Activated T-helper 17 cell treated with anti-CD3 and anti-CD28 coated beads, Interleukin-2, amount 50 U/mL, for 72 hours (primary cell): ENCODE measurements at regions not wholly inside any gene's neighbourhood (a gene's known extent, or its start where the extent isn't known, plus 50 kb on each side); places are given as distances from the start of the nearest gene placed in this dataset.
"Not testable (repeated sequence)": the region's sequence is repeated elsewhere in the genome, so short reads cannot be mapped to it uniquely, and the experiment has no call there.

ENCODE experiments used
- ATAC-seq: fragments of 150-1000 bp; cut with Tn5 transposase; replicated peaks from 2 replicates; pipeline ENCODE4 v1.10.0; 2021; ENCODE audit warnings: mild to moderate bottlenecking, moderate library complexity
- H3K27ac Mint-ChIP-seq: one replicate; pipeline ENCODE4 v1.8.0; 2022; ENCODE audit warnings: mixed read lengths
- H3K27me3 Mint-ChIP-seq: one replicate; pipeline ENCODE4 v1.8.0; 2022; ENCODE audit warnings: mixed read lengths
- H3K36me3 Mint-ChIP-seq: one replicate; pipeline ENCODE4 v1.8.0; 2022; ENCODE audit warnings: low read depth, mild to moderate bottlenecking, mixed read lengths
- H3K4me1 Mint-ChIP-seq: one replicate; pipeline ENCODE4 v1.8.0; 2022; ENCODE audit warnings: mixed read lengths
- H3K4me3 Mint-ChIP-seq: one replicate; pipeline ENCODE4 v1.8.0; 2022; ENCODE audit warnings: mild to moderate bottlenecking, mixed read lengths
- H3K9me3 Mint-ChIP-seq: one replicate; pipeline ENCODE4 v1.8.0; 2022; ENCODE audit warnings: mixed read lengths

- no peaks in the 10 kb centered on the region for H3K36me3 Mint-ChIP-seq
- no peak overlapping the region for H3K4me3 Mint-ChIP-seq
- H3K9me3 Mint-ChIP-seq = no peaks in the 10 kb centered on the region
- ATAC-seq = no peak
- no peak overlapping the region for H3K27ac Mint-ChIP-seq
- peaks cover 22% of the 10 kb centered on the region for H3K27me3 Mint-ChIP-seq
- no peaks in the 10 kb centered on the region for H3K4me1 Mint-ChIP-seq
These were observed 481.2 kb downstream of the MATN1 start for GRCh38 chr1:30242168-30242567.

- Mint-ChIP-seq H3K4me3 (no peak overlapping the region), H3K27ac (no peak overlapping the region), H3K36me3 (no peaks in the 10 kb centered on the region), H3K4me1 (no peaks in the 10 kb centered on the region), H3K9me3 (no peaks in the 10 kb centered on the region), H3K27me3 (peaks cover 22% of the 10 kb centered on the region)
- ATAC-seq = no peak
These were observed 481.7 kb downstream of the MATN1 start for GRCh38 chr1:30241681-30242080.

GRCh38 chr1:30234091-30234490 is 489.3 kb downstream of the MATN1 start:
- Mint-ChIP-seq H3K4me1 (no peaks in the 10 kb centered on the region), H3K27me3 (peaks cover 4% of the 10 kb centered on the region), H3K9me3 (no peaks in the 10 kb centered on the region), H3K27ac (no peak overlapping the region), H3K4me3 (no peak overlapping the region), H3K36me3 (no peaks in the 10 kb centered on the region)
- ATAC-seq = no peak

GRCh38 chr1:30232288-30232899 is 491.0 kb downstream of the MATN1 start:
- no peaks in the 10 kb centered on the region for H3K4me1 Mint-ChIP-seq
- no peaks in the 10 kb centered on the region for H3K9me3 Mint-ChIP-seq
- H3K4me3 Mint-ChIP-seq = no peak overlapping the region
- no peak for ATAC-seq
- peaks cover 4% of the 10 kb centered on the region for H3K27me3 Mint-ChIP-seq
- H3K36me3 Mint-ChIP-seq = no peaks in the 10 kb centered on the region
- no peak overlapping the region for H3K27ac Mint-ChIP-seq

GRCh38 chr1:30229960-30230359 is 493.4 kb downstream of the MATN1 start:
- peaks cover 4% of the 10 kb centered on the region for H3K27me3 Mint-ChIP-seq
- ATAC-seq = no peak
- no peak overlapping the region for H3K4me3 Mint-ChIP-seq
- no peaks in the 10 kb centered on the region for H3K9me3 Mint-ChIP-seq
- H3K36me3 Mint-ChIP-seq = no peaks in the 10 kb centered on the region
- H3K27ac Mint-ChIP-seq = no peak overlapping the region
- no peaks in the 10 kb centered on the region for H3K4me1 Mint-ChIP-seq

- ATAC-seq = no peak
- Mint-ChIP-seq H3K4me3 (no peak overlapping the region), H3K4me1 (no peaks in the 10 kb centered on the region), H3K27ac (no peak overlapping the region), H3K9me3 (no peaks in the 10 kb centered on the region), H3K36me3 (no peaks in the 10 kb centered on the region), H3K27me3 (peaks cover 8% of the 10 kb centered on the region)
These were observed 493.8 kb downstream of the MATN1 start for GRCh38 chr1:30229557-30229956.

- no peaks in the 10 kb centered on the region for H3K4me1 Mint-ChIP-seq
- H3K4me3 Mint-ChIP-seq = no peak overlapping the region
- ATAC-seq = no peak
- H3K36me3 Mint-ChIP-seq = no peaks in the 10 kb centered on the region
- H3K27ac Mint-ChIP-seq = no peak overlapping the region
- H3K9me3 Mint-ChIP-seq = no peaks in the 10 kb centered on the region
- peaks cover 4% of the 10 kb centered on the region for H3K27me3 Mint-ChIP-seq
These were observed 496.7 kb downstream of the MATN1 start for GRCh38 chr1:30226648-30227047.

GRCh38 chr1:30225357-30225756 is 498.0 kb downstream of the MATN1 start:
- no peaks in the 10 kb centered on the region for H3K9me3 Mint-ChIP-seq
- ATAC-seq = no peak
- H3K27ac Mint-ChIP-seq = no peak overlapping the region
- no peaks in the 10 kb centered on the region for H3K4me1 Mint-ChIP-seq
- no peaks in the 10 kb centered on the region for H3K36me3 Mint-ChIP-seq
- no peak overlapping the region for H3K4me3 Mint-ChIP-seq
- peaks cover 4% of the 10 kb centered on the region for H3K27me3 Mint-ChIP-seq

- H3K27me3 Mint-ChIP-seq = peaks cover 12% of the 10 kb centered on the region
- no peaks in the 10 kb centered on the region for H3K4me1 Mint-ChIP-seq
- H3K27ac Mint-ChIP-seq = no peak overlapping the region
- H3K4me3 Mint-ChIP-seq = no peak overlapping the region
- ATAC-seq = no peak
- H3K36me3 Mint-ChIP-seq = no peaks in the 10 kb centered on the region
- no peaks in the 10 kb centered on the region for H3K9me3 Mint-ChIP-seq
These were observed 503.7 kb downstream of the MATN1 start for GRCh38 chr1:30219675-30220074.

- H3K4me1 Mint-ChIP-seq = no peaks in the 10 kb centered on the region
- no peak for ATAC-seq
These were observed 504.9 kb downstream of the MATN1 start for GRCh38 chr1:30218438-30218837.

GRCh38 chr1:30216602-30217001 is 506.8 kb downstream of the MATN1 start:
- Mint-ChIP-seq H3K27me3 (peaks cover 14% of the 10 kb centered on the region), H3K36me3 (no peaks in the 10 kb centered on the region), H3K4me3 (no peak overlapping the region), H3K4me1 (no peaks in the 10 kb centered on the region), H3K9me3 (no peaks in the 10 kb centered on the region), H3K27ac (no peak overlapping the region)
- no peak for ATAC-seq

More at GRCh38 chr1:30218438-30218837, 504.9 kb downstream of the MATN1 start:
- Mint-ChIP-seq H3K27ac (no peak overlapping the region), H3K36me3 (no peaks in the 10 kb centered on the region), H3K9me3 (no peaks in the 10 kb centered on the region), H3K4me3 (no peak overlapping the region), H3K27me3 (peaks cover 11% of the 10 kb centered on the region)

- no peak for ATAC-seq
- Mint-ChIP-seq H3K27me3 (peaks cover 4% of the 10 kb centered on the region), H3K4me1 (no peaks in the 10 kb centered on the region), H3K4me3 (no peak overlapping the region), H3K36me3 (no peaks in the 10 kb centered on the region), H3K9me3 (no peaks in the 10 kb centered on the region), H3K27ac (no peak overlapping the region)
These were observed 509.4 kb downstream of the MATN1 start for GRCh38 chr1:30213936-30214335.

GRCh38 chr1:30207962-30208361 is 515.4 kb downstream of the MATN1 start:
- H3K4me3 Mint-ChIP-seq, H3K4me1 Mint-ChIP-seq, H3K27me3 Mint-ChIP-seq, H3K9me3 Mint-ChIP-seq, H3K36me3 Mint-ChIP-seq, H3K27ac Mint-ChIP-seq, ATAC-seq: not testable (repeated sequence)

GRCh38 chr1:30206631-30207030 is 516.8 kb downstream of the MATN1 start:
- not testable (repeated sequence) for H3K4me1 Mint-ChIP-seq, H3K27ac Mint-ChIP-seq, H3K4me3 Mint-ChIP-seq, H3K36me3 Mint-ChIP-seq, H3K27me3 Mint-ChIP-seq, H3K9me3 Mint-ChIP-seq, ATAC-seq

- H3K27me3 Mint-ChIP-seq, ATAC-seq: not testable (repeated sequence)
These were observed 518.5 kb downstream of the MATN1 start for GRCh38 chr1:30204916-30205315.

GRCh38 chr1:30201015-30201414 is 522.4 kb downstream of the MATN1 start:
- Mint-ChIP-seq H3K27me3 (peaks cover 9% of the 10 kb centered on the region), H3K9me3 (no peaks in the 10 kb centered on the region), H3K4me1 (peaks cover 20% of the 10 kb centered on the region), H3K36me3 (no peaks in the 10 kb centered on the region), H3K27ac (no peak overlapping the region), H3K4me3 (no peak overlapping the region)
- ATAC-seq = no peak

More at GRCh38 chr1:30204916-30205315, 518.5 kb downstream of the MATN1 start:
- H3K27ac Mint-ChIP-seq, H3K4me1 Mint-ChIP-seq, H3K9me3 Mint-ChIP-seq, H3K36me3 Mint-ChIP-seq, H3K4me3 Mint-ChIP-seq: not testable (repeated sequence)
